CD4-positive, alpha-beta T cell treated with Interferon gamma for 1 hour (primary cell): ENCODE measurements at regions not wholly inside any gene's neighbourhood (a gene's known extent, or its start where the extent isn't known, plus 50 kb on each side); places are given as distances from the start of the nearest gene placed in this dataset.
"Not testable (repeated sequence)": the region's sequence is repeated elsewhere in the genome, so short reads cannot be mapped to it uniquely, and the experiment has no call there.

ENCODE experiments used
- DNase-seq: peaks from one replicate; pipeline ENCODE4 v3.0.0-alpha.2; 2020

DNA sequence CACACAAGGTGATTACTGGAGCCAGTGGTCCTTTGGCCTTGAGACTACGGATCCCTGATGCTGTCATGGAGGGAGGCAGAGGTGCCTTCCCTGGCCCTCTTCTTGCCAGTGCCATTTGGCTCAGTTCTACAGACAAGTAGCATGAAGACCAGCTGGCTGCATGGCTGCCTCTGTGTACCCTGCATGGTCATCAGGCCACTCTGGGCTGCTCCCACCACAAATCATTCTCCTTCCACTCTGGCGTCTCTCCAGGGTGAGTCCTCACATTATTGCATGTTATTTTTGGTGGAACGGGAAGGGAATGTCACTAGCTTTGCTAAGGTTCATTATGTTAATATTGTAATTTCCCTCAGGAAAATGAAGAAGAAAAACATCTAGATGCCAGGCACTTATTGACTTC lies 229.8 kb downstream of the VAPA start:
- DNase-seq = no peak

DNA sequence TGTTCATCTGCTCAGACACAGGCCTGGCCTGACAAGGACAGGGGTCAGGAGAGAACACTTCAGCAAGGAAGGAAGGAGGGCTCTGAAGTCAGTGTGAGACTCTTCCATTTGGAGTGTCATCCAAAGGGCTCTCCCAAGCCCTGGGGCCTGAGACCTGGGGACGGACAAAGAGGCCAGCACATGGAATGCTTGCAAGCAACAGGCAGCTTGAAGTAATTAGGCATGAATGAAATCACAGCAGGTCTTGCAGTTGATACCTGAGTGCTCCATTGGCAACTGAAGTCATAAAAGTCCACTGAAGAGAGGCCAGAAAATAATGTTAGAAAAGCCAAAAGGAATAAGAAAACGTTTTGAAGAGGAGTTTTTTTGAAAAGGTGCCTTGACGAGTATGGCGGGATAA lies 231.7 kb downstream of the VAPA start:
- DNase-seq = no peak

DNA sequence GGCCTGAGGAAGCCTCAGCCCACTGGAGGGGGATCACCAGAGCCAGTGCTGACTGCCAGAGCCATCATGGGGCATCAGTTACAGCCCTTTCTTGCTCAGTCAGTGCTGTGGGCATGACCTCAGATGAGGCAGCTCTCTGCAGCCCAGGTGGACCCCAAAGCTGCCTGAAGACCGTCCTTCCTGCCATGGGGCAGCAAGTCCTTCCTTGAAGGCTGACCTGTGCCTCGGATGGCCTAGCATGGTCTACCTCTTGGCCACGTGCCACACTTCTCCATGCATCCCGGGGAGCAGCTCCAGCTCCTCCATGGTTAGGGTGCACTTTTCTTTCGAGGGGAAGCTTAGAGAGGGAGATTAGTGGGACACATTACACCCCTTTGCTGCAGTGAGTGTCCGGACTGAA lies 233.4 kb downstream of the VAPA start:
- DNase-seq = no peak

DNA sequence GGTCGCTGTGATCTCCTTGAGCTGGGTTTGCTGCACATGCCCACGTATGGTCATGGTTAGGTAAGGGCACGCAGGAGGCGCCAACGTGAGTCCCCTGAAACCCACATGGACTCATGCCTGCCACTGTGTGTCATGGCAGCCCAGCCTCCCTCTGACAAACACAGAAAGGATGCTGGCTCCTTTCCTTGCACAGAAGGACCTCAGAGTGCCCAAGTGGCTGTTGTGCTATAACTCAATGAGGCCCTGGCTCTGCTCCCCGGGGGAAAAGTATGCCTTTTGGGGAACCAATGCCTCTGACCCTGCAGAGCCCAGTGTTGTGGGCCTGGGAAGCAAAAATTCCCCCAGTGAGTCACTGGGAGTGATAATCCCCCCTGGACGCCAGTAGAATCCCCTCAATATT lies 233.9 kb downstream of the VAPA start:
- DNase-seq = no peak

DNA sequence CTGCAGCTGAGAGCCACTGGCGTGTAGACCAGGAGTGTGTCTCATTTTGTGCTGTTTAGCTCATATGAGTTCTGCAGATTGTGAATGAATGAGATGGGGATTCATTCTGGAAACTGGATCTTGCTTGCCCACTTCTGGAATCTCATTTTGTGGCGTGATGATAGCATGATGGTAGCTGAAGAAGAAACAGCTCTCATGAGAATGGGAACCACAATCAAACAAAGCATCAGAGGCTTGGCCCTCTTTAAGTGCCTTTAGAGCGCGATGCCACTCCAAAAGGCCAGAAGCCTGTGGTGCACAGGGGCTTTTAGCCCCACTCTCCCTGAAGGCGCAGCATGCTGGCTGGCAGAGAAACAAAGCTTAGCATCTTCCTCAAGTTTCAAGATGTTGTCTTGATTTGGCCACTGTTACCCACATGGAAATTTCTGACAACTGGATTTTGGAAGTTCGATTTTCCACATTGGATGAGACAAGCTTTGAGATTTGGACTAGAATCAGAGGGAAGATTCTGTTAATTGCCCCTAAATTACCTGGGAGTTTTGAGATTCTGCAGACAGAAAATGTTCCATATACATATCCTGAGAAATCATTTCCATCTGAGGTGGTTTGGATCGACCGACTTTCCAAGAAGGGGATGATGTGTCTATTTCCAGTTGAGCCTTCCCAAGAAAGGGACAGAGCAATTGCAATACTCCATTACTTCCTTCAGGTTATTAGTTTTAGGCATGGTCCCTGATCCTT lies 234.5 kb downstream of the VAPA start:
- no peak for DNase-seq

DNA sequence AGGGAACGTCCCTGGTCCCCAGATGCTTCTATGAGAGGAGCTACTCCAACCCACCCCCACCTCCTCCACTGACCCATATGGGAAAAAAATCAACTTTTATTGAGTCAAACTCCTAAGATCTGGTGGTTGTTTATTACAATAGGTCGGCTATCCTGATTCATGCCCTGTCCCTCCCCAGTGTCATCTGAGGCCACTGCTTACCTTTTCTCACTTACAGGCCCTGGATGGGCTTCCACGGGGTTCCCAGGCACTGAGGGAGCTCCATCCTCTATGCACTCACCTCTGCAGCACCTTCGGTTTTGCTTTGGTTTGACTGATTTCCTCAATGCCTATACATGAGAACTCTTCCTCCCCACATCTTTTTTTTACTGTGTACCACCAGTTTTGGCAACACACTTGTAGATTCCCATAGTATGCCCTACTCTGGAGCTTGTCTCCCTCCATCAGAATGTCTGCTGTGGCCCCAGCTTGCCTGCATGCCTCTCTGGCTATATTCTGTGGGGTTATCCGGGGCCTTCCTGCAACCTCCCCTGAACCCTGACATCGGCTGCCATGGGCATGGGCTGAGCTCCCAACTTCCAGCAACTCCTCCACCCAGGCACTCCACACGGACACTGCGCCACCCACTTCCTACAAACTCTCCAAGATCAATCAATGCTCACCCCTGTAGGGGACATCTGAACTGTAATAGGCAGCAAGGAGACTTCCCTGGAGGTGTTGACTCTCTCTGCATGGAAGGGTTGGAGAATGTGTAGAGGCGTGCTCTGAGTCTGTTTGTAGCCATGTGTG lies 236.1 kb downstream of the VAPA start:
- DNase-seq = no peak

DNA sequence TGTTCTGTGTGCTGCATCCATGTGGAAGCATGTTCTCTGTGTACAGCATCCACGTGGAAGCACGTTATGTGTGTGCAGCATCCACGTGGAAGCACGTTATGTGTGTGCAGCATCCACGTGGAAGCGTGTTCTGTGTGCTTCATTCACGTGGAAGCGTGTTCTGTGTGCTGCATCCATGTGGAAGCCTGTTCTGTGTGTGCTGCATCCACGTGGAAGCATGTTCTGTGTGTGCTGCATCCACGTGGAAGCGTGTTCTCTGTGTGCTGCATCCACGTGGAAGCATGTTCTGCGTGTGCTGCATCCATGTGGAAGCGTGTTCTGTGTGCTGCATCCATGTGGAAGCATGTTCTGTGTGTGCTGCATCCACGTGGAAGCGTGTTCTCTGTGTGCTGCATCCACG lies 236.8 kb downstream of the VAPA start:
- DNase-seq = not testable (repeated sequence)

DNA sequence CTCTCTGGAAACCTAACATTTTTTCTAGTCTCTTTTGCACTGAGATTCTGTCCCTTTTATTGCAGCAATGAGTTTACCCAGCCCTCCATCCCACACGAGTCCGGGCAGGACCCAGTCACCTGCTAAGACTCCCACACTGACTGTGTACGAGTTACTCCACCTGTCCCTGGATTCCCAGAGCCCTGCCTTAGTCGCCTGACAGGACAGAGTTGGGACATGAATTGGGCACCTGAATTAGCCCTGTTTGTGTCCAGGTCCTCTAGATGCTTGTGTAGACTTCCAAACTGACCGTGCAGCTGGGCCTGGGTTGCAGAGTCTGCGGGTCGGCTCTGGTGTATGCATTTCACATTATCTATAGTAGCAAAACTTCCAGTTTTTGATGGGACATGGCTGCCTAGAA lies 238.7 kb downstream of the VAPA start:
- DNase-seq = no peak

DNA sequence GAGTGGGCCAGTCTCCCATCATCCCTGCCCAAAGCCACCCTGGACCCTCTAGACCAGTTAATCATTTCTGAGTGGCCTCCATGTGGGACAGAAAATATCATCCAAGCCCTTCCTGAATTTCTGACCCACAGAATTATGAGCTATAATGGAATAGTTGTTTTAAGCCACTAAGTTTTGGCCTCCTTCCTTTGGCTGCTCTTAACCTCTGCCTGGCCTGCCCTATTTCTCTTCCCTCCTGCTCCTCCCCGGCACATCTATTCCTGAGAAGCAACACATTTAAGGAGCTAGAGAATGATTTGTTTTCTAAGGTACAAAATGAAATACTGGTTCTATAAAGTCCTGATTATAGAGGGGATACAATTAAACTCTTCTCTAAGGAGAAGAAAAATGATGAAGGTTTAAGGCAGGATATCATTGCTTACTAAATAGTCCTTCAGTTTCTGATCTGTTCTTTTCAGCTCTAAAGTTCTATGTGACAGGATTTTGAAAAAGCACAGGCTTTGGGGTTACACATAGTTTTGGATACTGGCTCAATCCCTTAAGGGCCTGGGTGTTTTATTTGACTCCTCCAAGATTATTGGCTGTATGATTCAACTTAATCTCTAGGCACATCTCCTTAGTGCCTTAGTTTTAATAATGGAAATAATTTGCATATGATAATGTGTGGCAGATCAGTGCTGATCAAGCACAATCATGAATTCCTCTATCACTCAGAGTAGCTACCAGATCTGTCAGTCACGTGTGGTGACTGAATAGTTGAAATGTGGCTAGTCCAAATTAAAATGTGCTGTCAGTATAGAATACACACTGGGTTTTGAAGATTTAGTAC lies 240.3 kb downstream of the VAPA start:
- no peak for DNase-seq

DNA sequence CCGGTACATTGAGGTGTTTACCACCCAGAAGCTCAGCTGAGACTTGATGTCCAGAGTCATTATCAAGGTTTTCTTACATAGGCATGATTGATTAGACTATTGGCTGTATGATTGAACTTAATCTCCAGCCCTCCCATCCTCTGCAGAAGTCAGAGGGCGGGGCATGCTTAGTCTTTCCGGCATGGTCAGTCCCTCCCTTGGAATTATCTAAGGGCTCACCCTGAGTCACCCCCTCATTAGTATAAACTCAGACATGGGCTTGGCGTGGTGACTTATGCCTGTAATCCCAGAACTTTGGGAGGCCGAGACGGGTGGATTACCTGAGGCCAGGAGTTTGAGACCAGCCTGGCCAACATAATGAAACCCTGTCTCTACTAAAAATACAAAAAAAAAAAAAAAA lies 243.9 kb downstream of the VAPA start:
- DNase-seq = no peak

DNA sequence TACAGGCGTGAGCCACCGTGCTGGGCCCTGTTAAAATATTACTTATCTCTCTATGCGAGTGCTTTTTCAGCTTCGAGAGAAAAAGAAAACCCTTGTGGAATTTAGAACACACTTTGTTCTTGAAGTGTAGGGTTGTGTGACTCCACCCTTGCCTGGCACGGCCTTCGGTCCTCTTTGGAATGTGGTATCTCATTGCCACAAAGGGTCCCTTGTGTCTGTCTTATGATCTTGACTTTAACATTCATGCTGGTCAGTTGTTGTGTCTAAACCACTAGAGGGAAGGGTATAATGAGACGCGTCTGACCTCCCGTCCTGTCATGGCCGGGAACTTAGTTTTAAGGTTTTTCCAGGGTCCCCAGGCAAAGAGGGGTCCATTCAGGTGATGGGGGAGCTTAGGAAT lies 246.4 kb downstream of the VAPA start:
- DNase-seq = no peak

DNA sequence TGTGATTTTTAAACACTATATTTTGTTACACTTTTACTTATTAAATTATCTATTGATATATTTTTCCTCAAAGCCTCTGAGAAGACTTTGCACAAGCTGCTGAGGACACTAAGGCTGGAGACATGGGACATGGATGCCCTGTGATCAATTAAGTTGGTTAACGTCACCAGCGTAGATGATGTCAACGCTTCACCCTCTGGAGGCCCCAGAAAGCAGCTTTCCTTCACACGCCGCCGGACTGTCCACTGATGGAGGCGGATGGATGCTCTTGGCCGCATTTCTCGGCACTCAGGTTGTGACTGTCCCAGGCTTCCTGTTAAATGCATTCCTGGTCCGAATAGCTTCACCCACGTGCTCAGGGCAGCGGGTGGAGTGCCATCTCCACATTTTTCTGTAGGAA lies 247.5 kb downstream of the VAPA start:
- DNase-seq = no peak

DNA sequence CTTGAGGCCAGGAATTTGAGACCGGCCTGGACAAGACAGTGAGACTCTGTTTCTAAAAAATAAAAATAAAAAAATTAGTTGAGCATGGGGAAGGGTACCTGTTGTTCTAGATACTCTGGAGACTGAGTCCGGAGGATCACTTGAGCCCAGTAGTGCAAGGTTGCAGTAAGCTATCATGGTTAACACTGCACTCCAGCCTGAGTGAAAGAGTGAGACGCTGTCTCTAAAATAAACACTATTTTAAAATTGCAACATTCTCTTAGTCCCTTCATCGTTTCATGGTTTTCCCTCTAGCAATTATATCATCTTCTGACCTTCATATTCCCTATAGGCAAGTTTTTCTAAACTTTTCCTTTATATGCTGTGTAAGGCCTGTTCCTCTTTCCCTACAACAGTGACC lies 248.5 kb downstream of the VAPA start:
- no peak for DNase-seq

DNA sequence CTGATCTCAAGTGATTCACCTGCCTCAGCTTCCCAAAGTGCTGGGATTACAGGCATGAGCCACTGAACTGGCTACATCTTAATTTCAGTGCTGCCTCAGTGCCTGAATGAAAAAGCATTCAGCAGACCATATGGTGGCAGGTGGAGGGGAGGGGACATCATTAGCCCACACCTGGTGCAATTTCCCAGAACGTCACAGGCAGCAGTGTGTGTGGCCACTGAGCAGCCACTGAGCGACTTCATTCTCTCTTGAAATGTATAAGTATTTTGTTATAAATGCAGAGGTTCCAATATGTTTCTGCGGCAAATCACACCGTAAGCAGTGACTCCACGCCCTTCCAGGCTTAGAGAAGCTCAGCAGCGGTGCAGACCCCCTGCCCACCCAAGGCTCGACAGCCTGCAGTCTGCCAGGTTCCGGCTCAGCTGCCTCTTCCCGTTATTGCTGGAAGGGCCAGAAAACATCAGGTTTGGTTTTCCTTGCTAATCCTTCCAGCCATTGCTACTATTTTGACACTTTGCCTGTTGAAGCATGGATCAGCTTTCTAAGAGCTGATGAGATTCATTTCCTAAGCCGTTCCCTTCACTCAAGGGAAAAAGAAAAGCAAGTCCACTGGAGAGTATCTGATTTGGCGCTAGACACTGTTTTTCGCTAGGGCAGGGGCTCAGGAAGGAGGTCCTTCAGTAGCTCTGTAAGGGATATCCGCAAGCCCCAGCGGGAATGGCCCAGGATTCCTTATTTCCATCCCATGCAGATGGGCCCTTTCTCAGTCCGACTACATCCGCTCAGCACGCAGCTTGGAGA lies 250.7 kb downstream of the VAPA start:
- DNase-seq = no peak

DNA sequence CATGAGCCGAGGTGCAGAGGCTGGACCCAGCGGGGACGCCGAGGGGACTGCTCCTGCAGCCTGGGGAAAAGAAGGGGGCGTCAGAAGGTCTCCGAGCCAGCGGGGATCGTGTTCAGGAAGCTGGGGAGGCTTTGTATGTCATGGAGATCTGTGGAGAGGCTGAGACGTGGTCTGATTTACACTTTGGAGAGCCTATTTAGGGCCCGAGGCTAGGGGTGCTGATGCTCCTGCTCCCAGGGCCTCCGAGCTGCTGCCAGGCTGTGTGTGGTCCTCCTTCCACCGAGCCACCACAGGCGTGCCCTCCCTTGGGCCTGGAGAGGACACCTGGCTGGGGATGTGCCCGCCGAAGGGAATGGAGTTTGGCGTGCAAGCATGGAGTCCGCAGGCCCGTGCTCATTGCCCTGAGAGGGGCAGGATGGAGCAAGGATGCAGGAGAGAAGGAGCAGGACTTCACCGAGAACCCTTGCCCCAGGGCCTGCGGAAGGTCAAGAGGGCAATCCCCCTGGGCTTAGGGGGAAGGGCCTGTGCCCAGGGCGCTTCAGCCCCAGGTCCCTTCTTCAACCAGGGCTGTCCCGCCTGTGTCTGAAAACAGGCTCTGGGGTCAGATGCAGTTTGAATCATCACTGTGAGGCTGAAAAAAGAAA lies 252.5 kb downstream of the VAPA start:
- DNase-seq = no peak

DNA sequence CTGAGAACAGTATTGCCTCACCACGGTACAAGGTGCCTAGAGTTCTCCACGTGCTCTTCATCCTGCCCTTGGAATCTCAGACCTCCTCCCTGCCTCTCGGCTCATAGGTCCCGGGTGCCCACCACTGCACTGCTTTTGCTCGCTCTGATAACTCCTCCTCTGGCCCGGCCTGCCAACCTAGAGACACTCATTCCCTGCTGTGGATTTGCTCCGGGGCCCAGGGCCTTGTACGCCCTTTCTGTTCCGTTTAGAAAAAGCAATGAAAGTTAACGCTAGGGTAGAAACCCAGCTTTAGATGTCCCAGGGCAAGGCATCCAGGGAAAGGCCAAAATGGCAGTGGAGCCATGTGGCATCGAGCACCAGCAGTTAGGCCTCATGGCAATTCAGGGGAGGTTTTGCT lies 253.9 kb downstream of the VAPA start:
- no peak for DNase-seq

DNA sequence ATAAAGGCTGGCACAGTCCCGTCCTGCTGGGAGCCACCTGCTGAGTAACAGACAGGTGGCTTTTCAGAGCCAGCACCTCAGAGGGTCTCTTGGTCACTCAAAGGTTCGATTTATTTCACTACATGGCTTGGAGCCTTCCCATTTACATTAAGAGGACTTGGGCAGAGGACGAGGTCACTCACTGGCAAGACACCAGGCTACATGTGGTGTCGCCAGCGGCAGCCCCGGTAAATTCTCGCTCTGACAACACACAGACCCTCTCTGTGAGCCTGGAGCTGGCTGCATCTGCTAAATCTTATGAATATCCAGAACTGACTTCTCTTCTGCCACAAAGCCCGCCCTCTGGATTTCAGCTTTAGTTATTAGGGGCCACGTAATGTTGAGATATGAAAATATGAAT lies 254.7 kb downstream of the VAPA start:
- no peak for DNase-seq

DNA sequence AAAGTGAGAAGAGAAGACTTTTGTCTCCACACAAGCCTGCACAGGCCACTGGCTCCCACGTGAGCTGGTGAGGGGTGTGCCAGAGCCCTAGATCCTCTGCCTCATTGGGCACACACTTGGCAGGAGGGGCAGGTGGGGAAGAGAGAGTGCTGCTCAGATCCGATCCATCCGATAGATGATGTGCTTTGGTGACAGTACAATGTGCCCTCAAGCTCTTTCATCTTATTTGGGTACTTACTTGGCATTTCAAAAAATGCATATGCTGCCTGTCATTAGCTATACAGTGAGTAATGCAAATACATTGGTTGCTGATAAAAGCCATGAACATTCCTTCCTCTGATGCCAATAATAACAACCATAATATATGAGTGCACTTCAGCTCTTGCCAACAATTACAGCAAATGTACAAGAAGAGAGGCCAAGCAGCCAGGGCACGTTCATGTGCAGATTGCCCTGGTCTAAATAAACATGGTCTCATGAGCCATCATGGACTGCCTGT lies 255.3 kb downstream of the VAPA start:
- no peak for DNase-seq

DNA sequence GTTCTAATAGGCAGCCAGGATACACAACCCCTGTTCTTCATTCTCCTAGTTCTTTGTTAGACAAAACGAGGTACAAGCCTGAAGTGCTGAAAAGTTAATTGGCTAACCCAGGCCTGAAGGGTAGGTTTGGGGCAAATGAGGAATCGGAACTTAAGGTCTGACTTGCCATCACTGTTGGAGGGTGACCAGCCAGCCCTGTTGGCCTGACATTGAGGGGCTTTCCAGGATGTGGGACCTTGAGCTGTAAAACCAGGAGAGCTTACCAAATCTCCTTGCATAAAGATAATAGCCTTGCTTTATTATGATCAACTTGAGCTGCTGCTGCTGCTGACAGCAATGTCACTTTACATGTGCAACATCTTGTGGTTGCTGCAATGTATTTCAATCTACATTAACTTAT lies 256.0 kb downstream of the VAPA start:
- DNase-seq = no peak

DNA sequence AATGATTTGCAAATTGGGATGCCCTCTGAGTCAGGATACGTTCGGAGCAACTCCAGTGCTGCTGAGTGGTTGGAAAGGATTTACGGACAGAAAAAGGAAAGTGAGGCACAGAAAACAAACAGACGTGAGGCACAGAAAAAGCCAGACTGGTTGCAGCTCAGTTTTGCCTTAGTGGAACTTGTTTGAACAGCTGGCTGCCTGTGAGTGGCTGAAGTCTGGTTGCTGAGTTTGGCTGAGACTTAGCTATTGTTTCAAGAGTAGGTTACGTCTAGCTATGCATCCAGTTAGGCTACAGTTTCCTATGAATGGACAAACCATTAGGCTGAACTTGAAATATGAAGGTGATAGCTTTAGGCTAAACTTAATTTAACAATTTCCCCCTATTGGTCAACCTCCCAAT lies 256.6 kb downstream of the VAPA start:
- no peak for DNase-seq

DNA sequence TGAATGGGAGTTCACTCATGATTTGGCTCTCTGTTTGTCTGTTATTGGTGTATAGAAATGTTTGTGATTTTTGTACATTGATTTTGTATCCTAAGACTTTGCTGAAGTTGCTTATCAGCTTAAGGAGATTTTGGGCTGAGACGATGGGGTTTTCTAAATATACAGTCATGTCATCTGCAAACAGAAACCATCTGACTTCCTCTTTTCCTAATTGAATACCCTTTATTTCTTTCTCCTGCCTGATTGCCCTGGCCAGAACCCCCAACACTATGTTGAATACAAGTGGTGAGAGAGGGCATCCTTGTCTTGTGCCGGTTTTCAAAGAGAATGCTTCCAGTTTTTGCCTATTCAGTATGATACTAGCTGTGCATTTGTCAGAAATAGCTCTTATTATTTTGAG lies 261.5 kb downstream of the VAPA start:
- DNase-seq = not testable (repeated sequence)

DNA sequence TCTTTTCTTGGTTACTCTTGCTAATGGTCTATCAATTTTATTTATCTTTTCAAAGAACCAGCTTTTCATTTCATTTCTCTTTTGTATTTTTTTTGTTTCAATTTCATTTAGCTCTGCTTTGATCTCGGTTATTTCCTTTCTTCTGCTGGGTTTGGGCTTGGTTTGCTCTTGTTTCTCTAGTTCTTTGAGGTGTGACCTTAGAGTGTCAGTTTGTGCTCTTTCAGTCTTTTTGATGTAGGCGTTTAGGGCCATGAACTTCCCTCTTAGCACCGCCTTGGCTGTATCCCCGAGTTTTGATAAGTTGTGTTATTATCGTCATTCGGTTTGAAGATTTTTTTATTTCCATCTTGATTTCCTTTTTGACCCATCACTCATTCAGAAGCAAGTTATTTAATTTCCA lies 265.5 kb downstream of the VAPA start:
- DNase-seq = not testable (repeated sequence)
